ENCODE measurements at regions not wholly inside any gene's neighbourhood (a gene's known extent, or its start where the extent isn't known, plus 50 kb on each side); places are given as distances from the start of the nearest gene placed in this dataset.
"Not testable (repeated sequence)": the region's sequence is repeated elsewhere in the genome, so short reads cannot be mapped to it uniquely, and the experiment has no call there.

- H3K9me3 ChIP-seq; CTCF ChIA-PET; DNase-seq (ENCODE audit: low read depth in 1 of 2, low spot score in 1 of 2); FAIRE-seq; H3K4me1 ChIP-seq; H3K27ac ChIP-seq; H3K4me3 ChIP-seq; H3K4me2 ChIP-seq; POLR2A ChIA-PET: not testable (repeated sequence)
- 36% methylated on average over 5 of the region's 5 CpGs for WGBS (ENCODE audit: missing lambda C conversion rate)
- peak; percentile 82 to 97; a peak in 4 of 6 replicates for ATAC-seq
Observed at GRCh38 chr7:149963985-149964384, 90.2 kb downstream of the ATP6V0E2 start.

GRCh38 chr7:149966444-149966843 is 92.7 kb downstream of the ATP6V0E2 start:
- CTCF ChIA-PET; H3K4me3 ChIP-seq; DNase-seq (ENCODE audit: low read depth in 1 of 2, low spot score in 1 of 2); ATAC-seq; H3K27ac ChIP-seq; H3K4me2 ChIP-seq; FAIRE-seq; POLR2A ChIA-PET; H3K9me3 ChIP-seq; H3K4me1 ChIP-seq: not testable (repeated sequence)
- 5% methylated on average over 2 of the region's 2 CpGs for WGBS (ENCODE audit: missing lambda C conversion rate)

- H3K4me1 ChIP-seq; H3K4me2 ChIP-seq; H3K9me3 ChIP-seq; DNase-seq (ENCODE audit: low read depth in 1 of 2, low spot score in 1 of 2); H3K27ac ChIP-seq; FAIRE-seq; CTCF ChIA-PET; H3K4me3 ChIP-seq; ATAC-seq; POLR2A ChIA-PET: not testable (repeated sequence)
- WGBS (ENCODE audit: missing lambda C conversion rate) = 10% methylated on average over 6 of the region's 10 CpGs
Observed at GRCh38 chr7:149972977-149973376, 99.2 kb downstream of the ATP6V0E2 start.

GRCh38 chr7:149973681-149974080 is 99.9 kb downstream of the ATP6V0E2 start:
- CTCF ChIA-PET; H3K4me2 ChIP-seq; H3K4me1 ChIP-seq; H3K27ac ChIP-seq; H3K4me3 ChIP-seq; H3K9me3 ChIP-seq; DNase-seq (ENCODE audit: low read depth in 1 of 2, low spot score in 1 of 2); POLR2A ChIA-PET; ATAC-seq; FAIRE-seq: not testable (repeated sequence)
- WGBS (ENCODE audit: missing lambda C conversion rate) = 20% methylated on average over 1 of the region's 11 CpGs

GRCh38 chr7:149975608-149976007 is 101.8 kb downstream of the ATP6V0E2 start:
- FAIRE-seq; POLR2A ChIA-PET; H3K4me3 ChIP-seq; CTCF ChIA-PET; H3K4me2 ChIP-seq; H3K27ac ChIP-seq; H3K4me1 ChIP-seq; DNase-seq (ENCODE audit: low read depth in 1 of 2, low spot score in 1 of 2); H3K9me3 ChIP-seq; ATAC-seq: not testable (repeated sequence)
- WGBS (ENCODE audit: missing lambda C conversion rate) = 33% methylated on average over 4 of the region's 4 CpGs

GRCh38 chr7:149978537-149978936 is 104.8 kb downstream of the ATP6V0E2 start:
- H3K27ac ChIP-seq; H3K4me1 ChIP-seq; H3K4me3 ChIP-seq; FAIRE-seq; DNase-seq (ENCODE audit: low read depth in 1 of 2, low spot score in 1 of 2); POLR2A ChIA-PET; H3K9me3 ChIP-seq; CTCF ChIA-PET; H3K4me2 ChIP-seq: not testable (repeated sequence)
- peak; percentile 39 to 49; a peak in 2 of 6 replicates for ATAC-seq
- WGBS (ENCODE audit: missing lambda C conversion rate) = 27% methylated on average over 1 of the region's 3 CpGs

- H3K4me2 ChIP-seq; POLR2A ChIA-PET; H3K9me3 ChIP-seq; H3K4me1 ChIP-seq; FAIRE-seq; CTCF ChIA-PET; DNase-seq (ENCODE audit: low read depth in 1 of 2, low spot score in 1 of 2); H3K27ac ChIP-seq; ATAC-seq; H3K4me3 ChIP-seq: not testable (repeated sequence)
- 25% methylated on average over 9 of the region's 10 CpGs for WGBS (ENCODE audit: missing lambda C conversion rate)
Observed at GRCh38 chr7:149978944-149979343, 105.2 kb downstream of the ATP6V0E2 start.

GRCh38 chr7:149982537-149983112 is 108.9 kb downstream of the ATP6V0E2 start:
- CTCF ChIA-PET; H3K4me3 ChIP-seq; POLR2A ChIA-PET; H3K4me1 ChIP-seq; H3K9me3 ChIP-seq; FAIRE-seq; H3K27ac ChIP-seq; ATAC-seq; DNase-seq (ENCODE audit: low read depth in 1 of 2, low spot score in 1 of 2); H3K4me2 ChIP-seq: not testable (repeated sequence)
- WGBS (ENCODE audit: missing lambda C conversion rate) = 14% methylated on average over 4 of the region's 4 CpGs

GRCh38 chr7:149986866-149987265 is 113.1 kb downstream of the ATP6V0E2 start:
- H3K4me1 ChIP-seq; H3K27ac ChIP-seq; POLR2A ChIA-PET; ATAC-seq; H3K9me3 ChIP-seq; CTCF ChIA-PET; DNase-seq (ENCODE audit: low read depth in 1 of 2, low spot score in 1 of 2); H3K4me3 ChIP-seq; FAIRE-seq; H3K4me2 ChIP-seq: not testable (repeated sequence)
- no CpG with 5 or more reads among the region's 3 CpGs for WGBS (ENCODE audit: missing lambda C conversion rate)

- H3K4me1 ChIP-seq; H3K4me3 ChIP-seq; FAIRE-seq; POLR2A ChIA-PET; H3K4me2 ChIP-seq; H3K9me3 ChIP-seq; DNase-seq (ENCODE audit: low read depth in 1 of 2, low spot score in 1 of 2); H3K27ac ChIP-seq; CTCF ChIA-PET; ATAC-seq: not testable (repeated sequence)
- WGBS (ENCODE audit: missing lambda C conversion rate) = 27% methylated on average over 8 of the region's 8 CpGs
Observed at GRCh38 chr7:149991652-149992302, 118.0 kb downstream of the ATP6V0E2 start.

- 39% methylated on average over 11 of the region's 11 CpGs for WGBS (ENCODE audit: missing lambda C conversion rate)
- H3K4me3 ChIP-seq; H3K4me2 ChIP-seq; FAIRE-seq; H3K4me1 ChIP-seq; ATAC-seq; H3K9me3 ChIP-seq; DNase-seq (ENCODE audit: low read depth in 1 of 2, low spot score in 1 of 2); H3K27ac ChIP-seq; POLR2A ChIA-PET; CTCF ChIA-PET: not testable (repeated sequence)
Observed at GRCh38 chr7:149992366-149992765, 118.6 kb downstream of the ATP6V0E2 start.

Measured in A549 (cell line).